Tibial artery (tissue), 4 donors: ENCODE measurements at regions not wholly inside any gene's neighbourhood (a gene's known extent, or its start where the extent isn't known, plus 50 kb on each side); places are given as distances from the start of the nearest gene placed in this dataset.

ENCODE experiments used
- DNase-seq, 2 donors: peaks; one replicate each; pipeline ENCODE4 v3.0.0-alpha.2; 2019
- H3K27ac ChIP-seq, 2 donors: fragments of 200-600 bp; sonication (generic) in 1 of 2; 1 replicate in 1 of 2; 2 replicates in 1 of 2; pipeline ENCODE4 v1.5.1; 2018 to 2019; ENCODE audit warnings: mild to moderate bottlenecking in 1 of 2
- H3K27me3 ChIP-seq, 2 donors: fragments of 200-600 bp; sonication (generic) in 1 of 2; one replicate each; pipeline versions ENCODE4 v1.5.1 to v1.6.0; 2016 to 2019
- H3K36me3 ChIP-seq, 3 donors: fragments of 200-600 bp; sonication (generic) in 2 of 3; one replicate each; pipeline ENCODE4 v1.5.1; 2016 to 2019; ENCODE audit warnings: mild to moderate bottlenecking in 2 of 3
- H3K4me1 ChIP-seq, 4 donors: fragments of 200-600 bp; sonication (generic) in 2 of 4; 1 replicate in 3 of 4; 2 replicates in 1 of 4; pipeline ENCODE4 v1.5.1; 2016 to 2019
- H3K4me3 ChIP-seq, 2 donors: fragments of 200-600 bp; sonication (generic) in 1 of 2; 1 replicate in 1 of 2; 2 replicates in 1 of 2; pipeline ENCODE4 v1.5.1; 2018 to 2019; ENCODE audit warnings: mild to moderate bottlenecking in 2 of 2
- H3K9me3 ChIP-seq, 3 donors: fragments of 200-600 bp; sonication (generic) in 1 of 3; one replicate each; pipeline ENCODE4 v1.5.1; 2016 to 2019
- CTCF ChIP-seq, 2 experiments: fragments of 200-600 bp in 1 of 2; fragments of 450-650 bp in 1 of 2; IDR thresholded peaks; one replicate each; pipeline ENCODE4 v1.5.1; 2017 to 2019; ENCODE audit warnings: antibody characterized with exemption in 2 of 2, mild to moderate bottlenecking in 1 of 2, moderate library complexity in 1 of 2
- intact Hi-C: fragments of 100-400 bp; cut with DNase I; formaldehyde crosslinking; loops from one replicate; pipeline ENCODE4 v1.15.0; 2023; ENCODE audit warnings: low total_unique reads

- Histone ChIP-seq H3K27ac (no peak overlapping the region), H3K4me1 (no peaks in the 10 kb centered on the region), H3K4me3 (no peak overlapping the region), H3K27me3 (no peaks in the 10 kb centered on the region), H3K9me3 (peaks cover 0 to 4% (median 0%) of the 10 kb centered on the region in 3 donors), H3K36me3 (no peaks in the 10 kb centered on the region)
- no peak for DNase-seq
- TF ChIP-seq CTCF (IDR thresholded peaks at IDR 0.05) = no peak
- intact Hi-C loops = no loop called here
Measured at GRCh38 chr1:191025896-191026642, 548.4 kb upstream of the BRINP3 start.

- TF ChIP-seq CTCF (IDR thresholded peaks at IDR 0.05) = no peak
- DNase-seq = no peak
- H3K36me3 ChIP-seq = no peaks in the 10 kb centered on the region
- no peak overlapping the region for H3K4me3 ChIP-seq
- intact Hi-C loops = no loop called here
- no peaks in the 10 kb centered on the region for H3K27me3 ChIP-seq
- H3K27ac ChIP-seq = no peak overlapping the region
- H3K9me3 ChIP-seq = peaks cover 0 to 4% (median 0%) of the 10 kb centered on the region in 3 donors
- no peaks in the 10 kb centered on the region for H3K4me1 ChIP-seq
Measured at GRCh38 chr1:191026828-191027227, 549.2 kb upstream of the BRINP3 start.

- H3K27me3 ChIP-seq = no peaks in the 10 kb centered on the region
- H3K4me1 ChIP-seq = no peaks in the 10 kb centered on the region
- no peak for DNase-seq
- no peak for TF ChIP-seq CTCF (IDR thresholded peaks at IDR 0.05)
- no peak overlapping the region for H3K27ac ChIP-seq
- intact Hi-C loops = no loop called here
- H3K36me3 ChIP-seq = no peaks in the 10 kb centered on the region
- peaks cover 0 to 4% (median 0%) of the 10 kb centered on the region in 3 donors for H3K9me3 ChIP-seq
- H3K4me3 ChIP-seq = no peak overlapping the region
Measured at GRCh38 chr1:191034132-191034531, 556.5 kb upstream of the BRINP3 start.

GRCh38 chr1:191043066-191043465 is 565.4 kb upstream of the BRINP3 start:
- no peak overlapping the region for H3K4me3 ChIP-seq
- H3K27ac ChIP-seq = no peak overlapping the region
- no peak for DNase-seq
- TF ChIP-seq CTCF (IDR thresholded peaks at IDR 0.05) = no peak
- intact Hi-C loops = no loop called here
- no peaks in the 10 kb centered on the region for H3K9me3 ChIP-seq
- no peaks in the 10 kb centered on the region for H3K36me3 ChIP-seq
- H3K27me3 ChIP-seq = no peaks in the 10 kb centered on the region
- no peaks in the 10 kb centered on the region for H3K4me1 ChIP-seq

GRCh38 chr1:191049781-191050180 is 572.1 kb upstream of the BRINP3 start:
- Histone ChIP-seq H3K27ac (no peak overlapping the region), H3K36me3 (no peaks in the 10 kb centered on the region), H3K9me3 (no peaks in the 10 kb centered on the region), H3K27me3 (no peaks in the 10 kb centered on the region), H3K4me1 (no peaks in the 10 kb centered on the region), H3K4me3 (no peak overlapping the region)
- DNase-seq = no peak
- TF ChIP-seq CTCF (IDR thresholded peaks at IDR 0.05) = no peak
- intact Hi-C loops = no loop called here
